Posterior vena cava (tissue), 2 donors: ENCODE measurements at regions not wholly inside any gene's neighbourhood (a gene's known extent, or its start where the extent isn't known, plus 50 kb on each side); places are given as distances from the start of the nearest gene placed in this dataset.
"Not testable (repeated sequence)": the region's sequence is repeated elsewhere in the genome, so short reads cannot be mapped to it uniquely, and the experiment has no call there.

Experiments used
- DNase-seq: peaks from one replicate; pipeline ENCODE4 v3.0.0-alpha.2; 2020; ENCODE audit warnings: low spot score
- intact Hi-C, 2 donors: fragments of 100-400 bp; cut with DNase I; formaldehyde crosslinking; loops; one replicate each; pipeline versions ENCODE4 v1.14.1 to v1.14.2; 2022 to 2023
- donor health status: DM: yes; HTN: yes; CAD: no.
- donor health status: DM: yes; HTN: yes; CAD: no.

DNA sequence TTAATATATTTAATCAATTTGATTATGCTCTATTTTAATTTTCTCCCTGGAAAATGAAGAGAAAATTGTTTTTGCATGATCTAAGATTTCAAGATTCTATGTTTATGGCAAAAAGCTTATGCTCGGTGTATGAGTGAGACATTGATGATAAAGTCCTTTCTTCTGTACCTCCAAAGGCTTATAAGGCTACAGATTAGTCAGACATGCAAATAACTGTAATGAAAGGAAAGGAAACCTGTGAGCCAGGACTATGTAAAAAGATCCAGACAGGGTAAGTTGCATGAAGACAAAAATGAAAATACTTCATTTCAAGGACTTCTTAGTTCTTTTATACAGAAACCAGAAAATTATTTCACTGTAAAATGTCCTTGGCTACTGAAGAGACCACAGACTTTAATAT, 52.2 kb upstream of the EDIL3 start:
- no peak for DNase-seq
- intact Hi-C loops, result no loop called here

DNA sequence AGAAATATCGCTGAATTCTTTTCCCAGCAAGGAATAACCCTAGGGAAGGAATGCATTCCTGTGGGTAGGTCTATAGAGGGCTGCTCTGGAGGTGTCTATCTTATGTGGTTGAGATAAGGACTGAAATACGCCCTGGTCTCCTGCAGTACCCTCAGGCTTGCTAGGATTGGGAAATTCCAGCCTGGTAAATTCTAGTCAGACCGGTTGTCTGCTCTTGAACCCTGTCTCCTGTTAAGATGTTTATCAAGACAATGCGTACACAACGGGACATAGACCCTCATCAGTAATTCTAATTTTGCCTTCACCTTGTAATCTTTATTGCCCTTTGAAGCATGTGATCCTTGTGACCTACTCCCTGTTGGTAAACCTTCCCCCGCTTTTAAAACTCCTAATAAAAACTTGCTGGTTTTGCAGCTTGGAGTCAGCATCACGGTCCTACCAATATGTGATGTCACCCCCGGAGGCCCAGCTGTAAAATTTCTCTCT, 51.2 kb upstream of the EDIL3 start:
- DNase-seq, intact Hi-C loops: not testable (repeated sequence)
